NCI-H446 treated with DMSO at 0.1 percent for 48 hours (cell line): ENCODE measurements at regions not wholly inside any gene's neighbourhood (a gene's known extent, or its start where the extent isn't known, plus 50 kb on each side); places are given as distances from the start of the nearest gene placed in this dataset.
A peak's percentile ranks its signal among the peaks of the same experiment; 100 is the strongest.
"Not testable (repeated sequence)": the region's sequence is repeated elsewhere in the genome, so short reads cannot be mapped to it uniquely, and the experiment has no call there.

Experiments used
- DNase-seq: peaks from one replicate; lab custom pipeline; 2025; lab: John Stamatoyannopoulos, UW

GRCh38 chr16:63129411-63130125 is 1093.3 kb upstream of the CDH8 start:
- no peak for DNase-seq

- DNase-seq = not testable (repeated sequence)
Measured at GRCh38 chr16:63119905-63120304, 1083.7 kb upstream of the CDH8 start.

- DNase-seq = no peak
Measured at GRCh38 chr16:63100082-63100481, 1063.8 kb upstream of the CDH8 start.

GRCh38 chr16:63096857-63097256 is 1060.6 kb upstream of the CDH8 start:
- no peak for DNase-seq

GRCh38 chr16:63092736-63093135 is 1056.5 kb upstream of the CDH8 start:
- no peak for DNase-seq

GRCh38 chr16:63082101-63082500 is 1045.9 kb upstream of the CDH8 start:
- no peak for DNase-seq

GRCh38 chr16:63080746-63081145 is 1044.5 kb upstream of the CDH8 start:
- DNase-seq = no peak

GRCh38 chr16:63069047-63069446 is 1032.8 kb upstream of the CDH8 start:
- no peak for DNase-seq

- peak; percentile 55 for DNase-seq
Measured at GRCh38 chr16:63067141-63067540, 1030.9 kb upstream of the CDH8 start.

GRCh38 chr16:63066552-63066951 is 1030.3 kb upstream of the CDH8 start:
- DNase-seq = no peak

GRCh38 chr16:63061319-63061718 is 1025.1 kb upstream of the CDH8 start:
- no peak for DNase-seq

GRCh38 chr16:63059676-63060075 is 1023.4 kb upstream of the CDH8 start:
- no peak for DNase-seq

GRCh38 chr16:63057341-63057740 is 1021.1 kb upstream of the CDH8 start:
- DNase-seq = no peak

GRCh38 chr16:63050391-63050790 is 1014.2 kb upstream of the CDH8 start:
- no peak for DNase-seq

GRCh38 chr16:63038397-63039106 is 1002.3 kb upstream of the CDH8 start:
- no peak for DNase-seq

- DNase-seq = no peak
Measured at GRCh38 chr16:63037761-63038396, 1001.6 kb upstream of the CDH8 start.

- no peak for DNase-seq
Measured at GRCh38 chr16:63018581-63019223, 982.5 kb upstream of the CDH8 start.

- no peak for DNase-seq
Measured at GRCh38 chr16:63008688-63009087, 972.5 kb upstream of the CDH8 start.

GRCh38 chr16:63005356-63005755 is 969.1 kb upstream of the CDH8 start:
- DNase-seq = no peak

GRCh38 chr16:62989480-62989879 is 953.2 kb upstream of the CDH8 start:
- DNase-seq = no peak

- DNase-seq = no peak
Measured at GRCh38 chr16:62985722-62986121, 949.5 kb upstream of the CDH8 start.

GRCh38 chr16:62978451-62978850 is 942.2 kb upstream of the CDH8 start:
- DNase-seq = no peak

- DNase-seq = no peak
Measured at GRCh38 chr16:62977876-62978275, 941.6 kb upstream of the CDH8 start.
